ENCODE measurements at regions not wholly inside any gene's neighbourhood (a gene's known extent, or its start where the extent isn't known, plus 50 kb on each side); places are given as distances from the start of the nearest gene placed in this dataset.
"Not testable (repeated sequence)": the region's sequence is repeated elsewhere in the genome, so short reads cannot be mapped to it uniquely, and the experiment has no call there.

DNA sequence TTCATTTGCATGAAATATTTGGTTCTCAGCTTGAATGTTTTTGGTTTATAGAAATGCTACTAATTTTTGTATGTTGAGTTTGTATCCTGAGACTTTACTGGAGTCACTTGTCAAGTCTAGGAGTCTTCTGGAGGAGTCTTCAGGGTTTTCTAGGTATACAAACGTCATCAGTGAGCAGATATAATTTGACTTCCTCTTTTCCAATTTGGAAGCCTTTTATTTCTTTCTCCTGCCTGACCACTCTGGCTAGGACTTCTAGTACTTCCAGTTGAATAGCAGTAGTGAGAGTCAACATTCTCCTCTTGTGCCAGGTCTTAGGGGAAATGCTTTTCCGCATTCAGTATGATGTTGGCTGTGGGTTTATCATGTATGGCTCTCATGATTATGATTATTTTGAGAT, 55.4 kb upstream of the THUMPD2 start:
- Histone ChIP-seq H3K4me3 (ENCODE audit: low read depth, low read length) (no peak overlapping the region), H3K36me3 (ENCODE audit: control insufficient read depth in 2 of 2, insufficient read depth in 1 of 2, low read length in 2 of 2) (no peaks in the 10 kb centered on the region), H3K27ac (ENCODE audit: extremely low read depth, low read depth, low read length) (no peak overlapping the region), H3K9me3 (ENCODE audit: control insufficient read depth, insufficient read depth, low read depth, low read length) (no peaks in the 10 kb centered on the region), H3K4me1 (ENCODE audit: control insufficient read depth, insufficient read depth, low read length) (no peaks in the 10 kb centered on the region)
- TF ChIP-seq ZFP3 (tag by site-specific recombination; IDR thresholded peaks at IDR 0.05; ENCODE audit: low read depth) (no peak), ZNF18 (tag by site-specific recombination; IDR thresholded peaks at IDR 0.05) (no peak), ZNF629 (tag by site-specific recombination; IDR thresholded peaks at IDR 0.05) (no peak), ZNF146 (tag by site-specific recombination; IDR thresholded peaks at IDR 0.05) (no peak), HOXA7 (CRISPR knock-in tag; IDR thresholded peaks at IDR 0.05; ENCODE audit: borderline replicate concordance) (no peak), ZNF518A (tag by site-specific recombination; conservative IDR thresholded peaks at IDR 0.05; ENCODE audit: low read depth) (no peak), ATF2 (tag by site-specific recombination; IDR thresholded peaks at IDR 0.05; ENCODE audit: low read depth) (no peak)
- ChIA-PET POLR2A (no interaction called here), CTCF (no interaction called here)

- H3K27ac ChIP-seq (ENCODE audit: extremely low read depth, low read depth, low read length); POLR2A ChIA-PET; H3K4me3 ChIP-seq (ENCODE audit: low read depth, low read length); H3K4me1 ChIP-seq (ENCODE audit: control insufficient read depth, insufficient read depth, low read length); H3K9me3 ChIP-seq (ENCODE audit: control insufficient read depth, insufficient read depth, low read depth, low read length); CTCF ChIA-PET; H3K36me3 ChIP-seq (ENCODE audit: control insufficient read depth in 2 of 2, insufficient read depth in 1 of 2, low read length in 2 of 2): not testable (repeated sequence)
Observed at GRCh38 chr2:39830610-39831009, 51.6 kb upstream of the THUMPD2 start.
